ENCODE measurements at regions not wholly inside any gene's neighbourhood (a gene's known extent, or its start where the extent isn't known, plus 50 kb on each side); places are given as distances from the start of the nearest gene placed in this dataset.

DNA sequence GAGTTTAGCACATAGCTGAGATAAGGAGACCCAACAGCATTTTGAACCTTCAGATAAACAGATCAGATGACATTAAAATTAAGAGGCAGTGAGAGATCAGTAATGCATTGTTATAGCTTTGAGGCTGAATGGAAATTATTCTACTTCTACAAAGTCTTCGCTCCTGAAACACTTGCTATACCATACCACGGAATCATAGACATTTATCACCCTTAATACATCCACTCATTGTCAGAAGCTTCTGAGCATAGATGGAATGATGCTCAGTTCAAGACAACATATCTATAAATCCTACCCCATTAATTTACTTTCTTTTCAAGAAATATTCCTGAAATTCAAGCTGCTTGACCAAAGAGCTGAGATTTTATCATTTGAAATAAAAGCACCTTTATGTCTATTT lies 266.7 kb downstream of the C3orf38 start:
- H3K4me1 ChIP-seq (ENCODE audit: low read length): no peaks in the 10 kb centered on the region
- H4K20me1 ChIP-seq (ENCODE audit: insufficient read depth, low read length): no peaks in the 10 kb centered on the region
- H2AFZ ChIP-seq (ENCODE audit: low read depth, low read length): no peak overlapping the region
- no peak overlapping the region for H3K4me2 ChIP-seq (ENCODE audit: low read length)
- no peak overlapping the region for H3K9ac ChIP-seq (ENCODE audit: low read length)
- TF ChIP-seq EZH2phosphoT487 (IDR thresholded peaks at IDR 0.05; ENCODE audit: low read depth): no peak
- TF ChIP-seq, protein P1, sequence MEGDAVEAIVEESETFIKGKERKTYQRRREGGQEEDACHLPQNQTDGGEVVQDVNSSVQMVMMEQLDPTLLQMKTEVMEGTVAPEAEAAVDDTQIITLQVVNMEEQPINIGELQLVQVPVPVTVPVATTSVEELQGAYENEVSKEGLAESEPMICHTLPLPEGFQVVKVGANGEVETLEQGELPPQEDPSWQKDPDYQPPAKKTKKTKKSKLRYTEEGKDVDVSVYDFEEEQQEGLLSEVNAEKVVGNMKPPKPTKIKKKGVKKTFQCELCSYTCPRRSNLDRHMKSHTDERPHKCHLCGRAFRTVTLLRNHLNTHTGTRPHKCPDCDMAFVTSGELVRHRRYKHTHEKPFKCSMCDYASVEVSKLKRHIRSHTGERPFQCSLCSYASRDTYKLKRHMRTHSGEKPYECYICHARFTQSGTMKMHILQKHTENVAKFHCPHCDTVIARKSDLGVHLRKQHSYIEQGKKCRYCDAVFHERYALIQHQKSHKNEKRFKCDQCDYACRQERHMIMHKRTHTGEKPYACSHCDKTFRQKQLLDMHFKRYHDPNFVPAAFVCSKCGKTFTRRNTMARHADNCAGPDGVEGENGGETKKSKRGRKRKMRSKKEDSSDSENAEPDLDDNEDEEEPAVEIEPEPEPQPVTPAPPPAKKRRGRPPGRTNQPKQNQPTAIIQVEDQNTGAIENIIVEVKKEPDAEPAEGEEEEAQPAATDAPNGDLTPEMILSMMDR (IDR thresholded peaks at IDR 0.05; ENCODE audit: low read depth, low read length): no peak
- H3K79me2 ChIP-seq (ENCODE audit: low read length): no peaks in the 10 kb centered on the region
- H3K27me3 ChIP-seq (ENCODE audit: low read depth, low read length): no peaks in the 10 kb centered on the region
- H3K9me3 ChIP-seq (ENCODE audit: insufficient read depth, low read length): no peaks in the 10 kb centered on the region
- no peaks in the 10 kb centered on the region for H3K36me3 ChIP-seq (replicated peaks; ENCODE audit: low read depth, low read length)
- H3K27ac ChIP-seq (ENCODE audit: low read length): no peak overlapping the region
- H3K4me3 ChIP-seq (ENCODE audit: low read length): no peak overlapping the region

DNA sequence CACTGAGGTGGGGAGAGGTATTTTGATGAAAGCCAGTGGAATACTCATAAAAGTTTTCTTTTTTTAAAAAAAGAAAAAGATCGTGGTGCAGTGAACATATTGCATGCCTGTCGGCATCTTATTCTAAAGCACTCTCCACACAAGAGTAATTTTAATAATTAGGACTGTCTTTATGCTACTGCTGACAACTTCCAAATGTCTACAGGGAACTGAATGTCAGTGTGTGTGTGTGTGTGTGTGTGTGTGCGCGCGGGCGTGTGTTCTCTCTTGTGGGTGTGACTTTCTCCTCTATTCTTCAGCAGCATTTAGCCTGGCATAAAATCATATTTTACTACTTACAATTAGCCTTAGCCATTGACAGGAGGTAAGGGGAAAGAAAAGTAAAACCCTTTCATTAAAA lies 268.5 kb downstream of the C3orf38 start:
- Histone ChIP-seq H3K4me2 (ENCODE audit: low read length) (no peak overlapping the region), H4K20me1 (ENCODE audit: insufficient read depth, low read length) (no peaks in the 10 kb centered on the region), H3K27me3 (ENCODE audit: low read depth, low read length) (no peaks in the 10 kb centered on the region), H3K4me3 (ENCODE audit: low read length) (no peak overlapping the region), H3K79me2 (ENCODE audit: low read length) (no peaks in the 10 kb centered on the region), H3K4me1 (ENCODE audit: low read length) (no peaks in the 10 kb centered on the region), H3K9me3 (ENCODE audit: insufficient read depth, low read length) (no peaks in the 10 kb centered on the region), H3K9ac (ENCODE audit: low read length) (no peak overlapping the region), H2AFZ (ENCODE audit: low read depth, low read length) (no peak overlapping the region), H3K27ac (ENCODE audit: low read length) (no peak overlapping the region), H3K36me3 (replicated peaks; ENCODE audit: low read depth, low read length) (no peaks in the 10 kb centered on the region)
- TF ChIP-seq, protein P1 (IDR thresholded peaks at IDR 0.05; ENCODE audit: low read depth, low read length): no peak
- TF ChIP-seq EZH2phosphoT487 (IDR thresholded peaks at IDR 0.05; ENCODE audit: low read depth): no peak

DNA sequence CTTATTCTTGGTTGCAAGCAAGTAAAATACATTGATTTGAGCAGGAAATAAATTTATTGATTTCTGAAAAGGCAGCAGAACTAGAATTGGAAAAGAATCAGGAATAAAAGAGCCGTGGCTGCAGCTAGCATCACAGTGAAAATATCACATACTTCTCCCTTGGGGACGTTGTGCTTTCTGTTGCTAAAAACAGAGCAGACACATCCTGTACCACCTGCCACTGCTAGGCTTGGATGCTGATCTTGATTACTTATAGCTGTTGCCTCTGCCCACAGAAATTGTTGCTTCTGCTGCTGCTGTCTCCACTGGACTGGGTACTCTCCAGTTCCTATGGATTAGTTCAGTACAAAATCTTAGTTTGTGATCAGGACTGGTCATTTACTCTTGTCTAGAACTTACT lies 283.8 kb downstream of the C3orf38 start:
- Histone ChIP-seq H3K4me1 (ENCODE audit: low read length) (peaks cover 13% of the 10 kb centered on the region), H3K27ac (ENCODE audit: low read length) (no peak overlapping the region), H3K27me3 (ENCODE audit: low read depth, low read length) (no peaks in the 10 kb centered on the region), H3K9me3 (ENCODE audit: insufficient read depth, low read length) (no peaks in the 10 kb centered on the region), H4K20me1 (ENCODE audit: insufficient read depth, low read length) (no peaks in the 10 kb centered on the region), H3K9ac (ENCODE audit: low read length) (no peak overlapping the region), H3K4me2 (ENCODE audit: low read length) (peak overlapping the region; percentile 35), H2AFZ (ENCODE audit: low read depth, low read length) (peak overlapping the region; percentile 44), H3K4me3 (ENCODE audit: low read length) (peak overlapping the region; percentile 2; the same call in 1 of the 2 replicates), H3K36me3 (replicated peaks; ENCODE audit: low read depth, low read length) (no peaks in the 10 kb centered on the region), H3K79me2 (ENCODE audit: low read length) (no peaks in the 10 kb centered on the region)
- no peak for TF ChIP-seq EZH2phosphoT487 (IDR thresholded peaks at IDR 0.05; ENCODE audit: low read depth)
- TF ChIP-seq, protein P1 (IDR thresholded peaks at IDR 0.05; ENCODE audit: low read depth, low read length): no peak

DNA sequence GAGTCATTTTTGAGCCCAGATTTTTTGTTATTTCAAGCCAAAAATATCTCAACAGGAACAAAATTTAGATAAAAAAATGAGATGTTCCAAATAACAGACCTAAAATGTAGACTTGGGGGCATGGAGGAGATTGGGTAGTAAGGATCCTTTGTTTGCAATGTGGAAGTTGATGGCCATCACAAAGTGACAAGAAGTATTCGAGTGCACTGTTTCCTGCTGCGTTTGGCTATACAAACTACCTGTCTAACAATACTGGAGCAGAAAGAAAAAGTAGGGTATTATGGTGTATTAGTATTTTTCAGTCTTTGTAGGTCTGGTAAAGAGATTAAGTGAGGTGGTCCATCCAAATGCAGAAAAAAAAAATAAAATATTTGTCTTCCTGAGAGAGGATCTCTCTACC lies 284.2 kb downstream of the C3orf38 start:
- Histone ChIP-seq H3K9me3 (ENCODE audit: insufficient read depth, low read length) (no peaks in the 10 kb centered on the region), H4K20me1 (ENCODE audit: insufficient read depth, low read length) (no peaks in the 10 kb centered on the region), H3K27ac (ENCODE audit: low read length) (no peak overlapping the region), H2AFZ (ENCODE audit: low read depth, low read length) (peak overlapping the region; percentile 44), H3K4me1 (ENCODE audit: low read length) (peaks cover 13% of the 10 kb centered on the region), H3K4me2 (ENCODE audit: low read length) (peak overlapping the region; percentile 35), H3K79me2 (ENCODE audit: low read length) (no peaks in the 10 kb centered on the region), H3K9ac (ENCODE audit: low read length) (no peak overlapping the region), H3K36me3 (replicated peaks; ENCODE audit: low read depth, low read length) (no peaks in the 10 kb centered on the region), H3K4me3 (ENCODE audit: low read length) (peak overlapping the region; percentile 2; the same call in 1 of the 2 replicates), H3K27me3 (ENCODE audit: low read depth, low read length) (no peaks in the 10 kb centered on the region)
- TF ChIP-seq, protein P1 (IDR thresholded peaks at IDR 0.05; ENCODE audit: low read depth, low read length): no peak
- TF ChIP-seq EZH2phosphoT487 (IDR thresholded peaks at IDR 0.05; ENCODE audit: low read depth): no peak

All from OCI-LY3 (cell line).